ENCODE measurements at regions not wholly inside any gene's neighbourhood (a gene's known extent, or its start where the extent isn't known, plus 50 kb on each side); places are given as distances from the start of the nearest gene placed in this dataset.
"Not testable (repeated sequence)": the region's sequence is repeated elsewhere in the genome, so short reads cannot be mapped to it uniquely, and the experiment has no call there.

DNA sequence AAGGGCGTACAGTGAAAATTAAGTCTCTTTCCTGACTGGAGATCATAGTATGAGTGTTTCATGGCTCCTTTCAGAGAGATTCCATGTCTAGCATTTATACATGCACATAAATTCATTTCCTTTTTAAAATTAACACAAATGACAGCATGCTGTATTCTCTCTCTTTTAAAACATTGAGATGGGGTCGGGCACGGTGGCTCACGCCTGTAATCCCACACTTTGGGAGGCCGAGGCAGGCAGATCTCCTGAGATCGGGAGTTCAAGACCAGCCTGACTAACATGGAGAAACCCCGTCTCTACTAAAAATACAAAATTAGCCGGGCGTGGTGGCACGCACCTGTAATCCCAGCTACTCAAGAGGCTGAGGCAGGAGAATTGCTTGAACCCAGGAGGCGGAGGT, 93.1 kb downstream of the NPIPB5 start:
- TF ChIP-seq POLR2A (IDR thresholded peaks at IDR 0.05) = not testable (repeated sequence)
- TF ChIP-seq, protein P1, sequence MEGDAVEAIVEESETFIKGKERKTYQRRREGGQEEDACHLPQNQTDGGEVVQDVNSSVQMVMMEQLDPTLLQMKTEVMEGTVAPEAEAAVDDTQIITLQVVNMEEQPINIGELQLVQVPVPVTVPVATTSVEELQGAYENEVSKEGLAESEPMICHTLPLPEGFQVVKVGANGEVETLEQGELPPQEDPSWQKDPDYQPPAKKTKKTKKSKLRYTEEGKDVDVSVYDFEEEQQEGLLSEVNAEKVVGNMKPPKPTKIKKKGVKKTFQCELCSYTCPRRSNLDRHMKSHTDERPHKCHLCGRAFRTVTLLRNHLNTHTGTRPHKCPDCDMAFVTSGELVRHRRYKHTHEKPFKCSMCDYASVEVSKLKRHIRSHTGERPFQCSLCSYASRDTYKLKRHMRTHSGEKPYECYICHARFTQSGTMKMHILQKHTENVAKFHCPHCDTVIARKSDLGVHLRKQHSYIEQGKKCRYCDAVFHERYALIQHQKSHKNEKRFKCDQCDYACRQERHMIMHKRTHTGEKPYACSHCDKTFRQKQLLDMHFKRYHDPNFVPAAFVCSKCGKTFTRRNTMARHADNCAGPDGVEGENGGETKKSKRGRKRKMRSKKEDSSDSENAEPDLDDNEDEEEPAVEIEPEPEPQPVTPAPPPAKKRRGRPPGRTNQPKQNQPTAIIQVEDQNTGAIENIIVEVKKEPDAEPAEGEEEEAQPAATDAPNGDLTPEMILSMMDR (IDR thresholded peaks at IDR 0.05) = not testable (repeated sequence)

Measured in esophagus squamous epithelium (tissue), 4 donors.